Panc1 (cell line): ENCODE measurements at regions not wholly inside any gene's neighbourhood (a gene's known extent, or its start where the extent isn't known, plus 50 kb on each side); places are given as distances from the start of the nearest gene placed in this dataset.

Experiments used
- ATAC-seq: fragments of 200-7000 bp; cut with Tn5 transposase; 2 replicates; pipeline ENCODE4 v1.9.1; 2020; ENCODE audit warnings: mild to moderate bottlenecking, moderate library complexity
- BruUV-seq: library from RNA; stranded (reverse); fragments of 400-500 nt; replicated peaks from 2 replicates; lab custom pipeline; 2021; lab: Mats Ljungman, UMichigan
- CTCF ChIA-PET: fragments of 300-600 bp; sonication (Branson Sonifier 250); formaldehyde crosslinking; loops from one replicate; lab custom pipeline; 2022; ENCODE audit warnings: antibody characterized with exemption; lab: Charles Lee
- POLR2A ChIA-PET: fragments of 300-600 bp; sonication (Branson Sonifier 250); formaldehyde crosslinking; loops from one replicate; lab custom pipeline; 2022; ENCODE audit warnings: antibody characterized with exemption; lab: Charles Lee
- DNase-seq: peaks from one replicate; pipeline ENCODE4 v3.0.0-alpha.2; 2010; ENCODE audit warnings: low read depth, low spot score
- H3K27ac ChIP-seq: 2 replicates; pipeline ENCODE4 v1.5.1; 2011; ENCODE audit warnings: mild to moderate bottlenecking, low read length, inconsistent platforms
- H3K27me3 ChIP-seq: fragments of 200-500 bp; sonication (Bioruptor generic); 2 replicates; pipeline ENCODE4 v1.6.0; 2014; ENCODE audit warnings: low read length, inconsistent platforms; ENCODE audit not compliant: control insufficient read depth, insufficient read depth
- H3K36me3 ChIP-seq: fragments of 200-500 bp; sonication (Bioruptor generic); 2 replicates; pipeline ENCODE4 v1.5.1; 2014; ENCODE audit warnings: inconsistent platforms, mild to moderate bottlenecking, low read length, moderate library complexity; ENCODE audit not compliant: control insufficient read depth, insufficient read depth
- H3K4me1 ChIP-seq: 2 replicates; pipeline ENCODE4 v1.5.1; 2011; ENCODE audit warnings: inconsistent platforms, mild to moderate bottlenecking, low read length, moderate library complexity; ENCODE audit not compliant: control insufficient read depth, insufficient read depth
- H3K4me3 ChIP-seq, 2 experiments: 2 replicates each; pipeline ENCODE4 v1.5.1; 2011 to 2012; ENCODE audit warnings: low read depth in 2 of 2, low read length in 2 of 2, mild to moderate bottlenecking in 2 of 2, inconsistent platforms in 1 of 2, moderate library complexity in 1 of 2
- H3K9me3 ChIP-seq: fragments of 200-500 bp; sonication (Bioruptor generic); 2 replicates; pipeline ENCODE4 v1.5.1; 2014; ENCODE audit warnings: low read depth, mild to moderate bottlenecking, inconsistent platforms, low read length, moderate library complexity; ENCODE audit not compliant: control insufficient read depth, insufficient read depth
- CTCF ChIP-seq: fragments of 450-650 bp; IDR thresholded peaks from 2 replicates; pipeline ENCODE4 v1.5.1; 2017; ENCODE audit warnings: mild to moderate bottlenecking
- POLR2AphosphoS5 ChIP-seq: IDR thresholded peaks from 2 replicates; pipeline ENCODE4 v1.6.1; 2012; ENCODE audit warnings: mild to moderate bottlenecking, low read depth, low read length, moderate library complexity
- REST ChIP-seq, 2 experiments: IDR thresholded peaks; 2 replicates each; pipeline ENCODE4 v1.6.1; 2011 to 2012; ENCODE audit warnings: low read depth in 2 of 2, control low read depth in 1 of 2, low read length in 1 of 2, mild to moderate bottlenecking in 1 of 2, moderate library complexity in 1 of 2; ENCODE audit not compliant: insufficient read depth in 1 of 2
- SIN3A ChIP-seq: IDR thresholded peaks from 2 replicates; pipeline ENCODE4 v1.6.1; 2012; ENCODE audit warnings: low read depth, mild to moderate bottlenecking, low read length, moderate library complexity, borderline replicate concordance; ENCODE audit not compliant: insufficient read depth
- TCF7L2 ChIP-seq: IDR thresholded peaks from 2 replicates; pipeline ENCODE4 v1.6.1; 2011; ENCODE audit warnings: mild to moderate bottlenecking, low read depth, low read length, inconsistent platforms
- in situ Hi-C: cut with HindIII; loops from 2 replicates; pipeline ENCODE4 v1.10.0; 2016; ENCODE audit warnings: low sequenced_read_pairs, low pct_unique_long_range_greater_than_20kb
- intact Hi-C: fragments of 100-400 bp; cut with micrococcal nuclease; formaldehyde crosslinking; loops from one replicate; pipeline ENCODE4 v1.10.0; 2022; ENCODE audit not compliant: unreplicated experiment

GRCh38 chr1:17958704-17959103 lies 148.9 kb upstream of the IGSF21 start:
- no peak overlapping the region for H3K27ac ChIP-seq
- H3K4me3 ChIP-seq = no peak overlapping the region
- H3K27me3 ChIP-seq = peaks cover 14% of the 10 kb centered on the region; the same call in 1 of the 2 replicates
- H3K4me1 ChIP-seq = no peaks in the 10 kb centered on the region
- DNase-seq = no peak
- no peak for ATAC-seq
- ChIA-PET POLR2A (no interaction called here), CTCF (no interaction called here)
- intact Hi-C loops (no loop called here), in situ Hi-C loops (no loop called here)
- H3K36me3 ChIP-seq = no peaks in the 10 kb centered on the region
- BruUV-seq = no TSS peak
- TF ChIP-seq TCF7L2 (no peak), POLR2AphosphoS5 (no peak), SIN3A (no peak), REST (IDR thresholded peaks at IDR 0.05; ENCODE audit: insufficient read depth in 1 of 2, low read depth in 2 of 2, low read length in 1 of 2) (no peak), CTCF (no peak)
- no peaks in the 10 kb centered on the region for H3K9me3 ChIP-seq

- no peak for DNase-seq
- in situ Hi-C loops = no loop called here
- intact Hi-C loops = no loop called here
- H3K27ac ChIP-seq = no peak overlapping the region
- H3K36me3 ChIP-seq = no peaks in the 10 kb centered on the region
- POLR2A ChIA-PET = no interaction called here
- H3K9me3 ChIP-seq = no peaks in the 10 kb centered on the region
- H3K4me3 ChIP-seq = no peak overlapping the region
- CTCF ChIA-PET = no interaction called here
- peaks cover 17% of the 10 kb centered on the region; the same call in 1 of the 2 replicates for H3K27me3 ChIP-seq
- no peak for ATAC-seq
- BruUV-seq = no TSS peak
- no peaks in the 10 kb centered on the region for H3K4me1 ChIP-seq
- TF ChIP-seq TCF7L2 = no peak
- no peak for TF ChIP-seq POLR2AphosphoS5
- TF ChIP-seq REST (IDR thresholded peaks at IDR 0.05; ENCODE audit: insufficient read depth in 1 of 2, low read depth in 2 of 2, low read length in 1 of 2) = no peak
- no peak for TF ChIP-seq SIN3A
- TF ChIP-seq CTCF = no peak
Observed at GRCh38 chr1:17963513-17963912, 144.1 kb upstream of the IGSF21 start.
